Activated effector memory CD4-positive, alpha-beta T cell treated with anti-CD3 and anti-CD28 coated beads, Interleukin-2, amount 50 U/mL, for 16 hours (primary cell): ENCODE measurements at regions not wholly inside any gene's neighbourhood (a gene's known extent, or its start where the extent isn't known, plus 50 kb on each side); places are given as distances from the start of the nearest gene placed in this dataset.
"Not testable (repeated sequence)": the region's sequence is repeated elsewhere in the genome, so short reads cannot be mapped to it uniquely, and the experiment has no call there.

Experiments
- DNase-seq: peaks from one replicate; pipeline ENCODE4 v3.0.0-alpha.2; 2020

GRCh38 chr5:114062932-114063867 is 298.7 kb upstream of the KCNN2 start:
- DNase-seq: no peak

DNA sequence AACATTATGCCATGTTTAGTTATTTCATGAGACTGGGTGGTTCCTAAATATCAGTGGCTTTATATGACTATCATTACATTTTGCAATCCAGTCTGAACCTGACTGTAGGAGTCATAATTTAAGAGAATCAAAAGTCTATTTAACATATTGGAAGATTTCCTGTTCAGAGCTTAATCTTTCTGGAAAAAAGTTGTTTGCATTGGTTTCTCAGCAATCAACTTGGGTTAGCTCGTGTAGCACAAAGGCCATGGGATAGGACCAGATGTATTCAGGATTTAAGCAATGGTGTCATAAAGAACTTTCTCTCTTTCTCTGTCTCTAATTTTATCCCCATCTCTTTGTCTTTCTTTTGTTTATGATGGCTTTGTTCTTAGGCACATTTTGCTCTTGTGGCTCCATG is 296.0 kb upstream of the KCNN2 start:
- no peak for DNase-seq

GRCh38 chr5:114070093-114070722 is 291.7 kb upstream of the KCNN2 start:
- no peak for DNase-seq

GRCh38 chr5:114089259-114089658 is 272.6 kb upstream of the KCNN2 start:
- DNase-seq: no peak

GRCh38 chr5:114097570-114097969 is 264.3 kb upstream of the KCNN2 start:
- no peak for DNase-seq

GRCh38 chr5:114099161-114099560 is 262.7 kb upstream of the KCNN2 start:
- no peak for DNase-seq

- no peak for DNase-seq
These were observed 260.7 kb upstream of the KCNN2 start for GRCh38 chr5:114101153-114101552.

DNA sequence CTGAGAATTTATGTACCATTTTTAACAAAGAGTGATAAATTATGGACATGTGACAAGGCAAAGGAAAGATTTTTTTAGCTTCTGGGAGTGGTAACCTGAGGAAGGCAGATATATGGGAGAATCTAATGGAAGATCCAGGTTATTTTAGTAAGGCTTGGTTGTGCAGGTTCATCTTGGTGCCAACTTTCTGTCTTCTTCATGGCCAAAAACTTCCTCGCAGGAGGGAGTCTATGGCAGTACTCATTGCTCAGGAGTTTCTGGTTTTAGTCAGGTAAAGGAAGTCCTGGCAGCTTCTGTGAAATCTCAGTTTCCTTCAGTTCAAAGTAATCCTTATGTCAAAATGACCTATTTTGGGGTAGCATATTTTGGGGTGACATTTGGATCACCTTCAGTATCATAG is 248.3 kb upstream of the KCNN2 start:
- DNase-seq: no peak

DNA sequence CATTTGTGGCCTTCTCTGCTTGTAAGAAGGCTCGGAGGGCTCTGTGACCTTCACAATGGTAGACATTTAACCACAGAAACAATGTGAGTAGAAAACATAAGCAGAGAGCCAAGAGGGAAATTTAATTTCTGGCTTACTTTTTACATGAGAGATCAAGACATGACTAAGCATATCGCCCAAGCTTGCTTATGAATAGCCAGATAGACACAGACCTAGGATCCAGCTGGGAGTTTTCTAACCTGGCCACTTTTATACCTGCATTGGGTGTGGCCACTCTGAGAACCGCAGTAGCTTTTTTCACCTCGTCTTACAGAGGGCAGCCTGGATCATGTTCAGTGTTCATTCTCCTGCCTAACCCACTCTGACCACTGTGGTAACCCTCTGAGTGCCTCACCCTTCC is 244.9 kb upstream of the KCNN2 start:
- DNase-seq: no peak

DNA sequence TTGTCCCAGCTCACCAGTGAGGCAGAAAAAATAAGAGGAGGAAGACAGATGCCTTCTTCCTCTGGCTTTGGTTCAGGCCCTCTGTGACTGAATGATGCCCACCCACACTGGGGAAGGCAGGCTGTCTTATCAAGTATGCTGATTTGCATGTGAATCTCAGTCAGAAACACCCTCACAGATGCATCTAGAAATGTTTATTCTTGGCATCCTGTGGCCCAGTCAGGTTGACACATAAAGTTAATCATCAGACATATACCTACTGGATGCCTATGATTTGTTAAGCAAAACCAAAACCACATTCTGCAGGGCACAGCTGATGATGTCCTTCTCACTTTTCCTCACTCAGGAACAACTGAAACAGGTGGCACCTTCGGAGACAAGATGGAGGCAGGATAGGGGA is 243.4 kb upstream of the KCNN2 start:
- no peak for DNase-seq

- DNase-seq: no peak
These were observed 241.7 kb upstream of the KCNN2 start for GRCh38 chr5:114120166-114120565.

DNA sequence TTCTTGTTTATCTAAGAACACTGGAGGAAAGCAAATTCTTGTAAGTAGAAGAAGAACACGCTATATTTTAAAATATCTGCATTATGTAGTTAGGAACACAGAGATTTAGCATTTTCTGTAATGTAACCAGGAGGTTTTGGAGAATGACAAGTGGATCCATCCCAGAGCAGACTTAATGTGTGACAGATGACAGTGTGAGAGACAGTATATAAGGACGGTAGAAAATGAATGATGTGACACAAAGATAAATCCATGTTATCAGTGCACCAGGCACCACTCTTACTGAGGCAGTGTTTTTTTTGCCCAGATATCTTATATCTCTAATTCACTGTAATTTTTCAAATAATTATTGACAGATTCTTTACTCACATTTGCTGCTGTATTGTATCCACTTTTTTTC is 239.0 kb upstream of the KCNN2 start:
- DNase-seq: no peak

- no peak for DNase-seq
These were observed 238.2 kb upstream of the KCNN2 start for GRCh38 chr5:114123654-114124053.

DNA sequence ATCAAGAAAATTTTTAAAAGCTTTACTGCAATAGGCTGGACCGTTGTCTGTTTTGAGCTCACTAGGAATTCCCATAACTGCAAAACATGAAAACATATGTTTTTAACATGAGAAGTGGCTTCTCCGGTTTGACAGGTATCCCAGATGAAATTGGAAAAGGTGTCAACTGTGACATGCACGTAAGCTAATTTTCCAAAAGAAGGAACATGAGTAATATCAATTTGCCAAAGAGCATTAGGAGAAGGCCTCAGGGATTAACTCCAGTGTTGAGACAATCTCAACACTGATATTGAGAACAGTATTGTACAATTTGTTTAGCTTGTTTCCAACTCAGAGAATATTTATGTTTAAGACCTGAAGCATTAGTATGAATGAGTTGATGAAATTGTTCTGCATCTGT is 215.5 kb upstream of the KCNN2 start:
- no peak for DNase-seq

GRCh38 chr5:114148253-114148652 is 213.6 kb upstream of the KCNN2 start:
- DNase-seq: no peak

DNA sequence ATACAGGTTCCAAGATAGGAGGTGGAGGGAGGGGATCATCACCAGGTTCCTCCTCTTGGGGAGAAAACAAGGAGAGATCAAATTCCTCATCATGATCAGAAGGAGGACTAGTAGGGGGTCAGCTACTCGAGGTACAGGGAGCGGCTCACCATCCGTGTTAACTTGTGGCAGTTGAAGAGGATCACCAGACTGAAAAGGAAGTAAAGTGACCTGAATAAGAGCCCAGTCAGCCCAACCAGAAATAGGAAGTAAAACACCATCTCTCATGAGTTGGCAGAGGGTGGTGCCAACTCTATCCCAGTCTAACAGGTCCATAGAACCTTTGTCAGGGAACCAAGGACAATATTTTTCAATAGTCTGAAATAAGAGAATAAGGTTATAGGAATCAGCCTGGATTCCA is 213.1 kb upstream of the KCNN2 start:
- not testable (repeated sequence) for DNase-seq

DNA sequence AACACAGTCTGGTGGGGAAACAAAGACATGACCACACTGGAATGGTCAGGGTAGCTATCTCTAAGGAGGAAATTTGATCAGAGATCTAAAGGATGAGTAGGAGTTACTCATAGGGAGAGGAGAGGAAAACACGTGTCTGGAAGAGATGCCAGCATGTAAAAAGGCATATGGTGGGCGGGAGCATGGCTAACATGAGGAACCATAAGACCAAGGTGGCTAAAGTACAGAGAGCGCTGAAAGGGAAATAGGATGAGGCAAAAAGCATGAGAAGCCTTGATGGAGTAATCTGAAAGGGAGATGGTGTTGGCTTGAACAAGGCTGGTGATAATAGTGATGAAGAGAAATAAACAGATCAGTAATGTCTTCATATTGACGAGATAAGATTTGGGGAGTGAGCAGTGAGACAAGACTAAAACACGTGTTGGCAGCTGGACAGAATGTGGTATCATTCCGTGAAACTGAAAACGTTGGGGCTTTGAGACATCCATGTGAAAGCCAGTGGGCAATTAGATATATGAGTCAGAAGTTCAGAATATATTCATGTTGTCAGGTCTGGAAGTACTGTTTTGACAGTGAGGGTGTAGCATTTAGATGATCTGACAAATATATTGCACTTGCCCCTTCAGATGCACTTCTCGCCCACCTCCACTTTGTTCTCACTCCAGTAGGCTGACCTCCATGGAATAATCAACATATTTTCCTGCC is 209.1 kb upstream of the KCNN2 start:
- no peak for DNase-seq

- DNase-seq: no peak
These were observed 208.5 kb upstream of the KCNN2 start for GRCh38 chr5:114153392-114153791.

DNA sequence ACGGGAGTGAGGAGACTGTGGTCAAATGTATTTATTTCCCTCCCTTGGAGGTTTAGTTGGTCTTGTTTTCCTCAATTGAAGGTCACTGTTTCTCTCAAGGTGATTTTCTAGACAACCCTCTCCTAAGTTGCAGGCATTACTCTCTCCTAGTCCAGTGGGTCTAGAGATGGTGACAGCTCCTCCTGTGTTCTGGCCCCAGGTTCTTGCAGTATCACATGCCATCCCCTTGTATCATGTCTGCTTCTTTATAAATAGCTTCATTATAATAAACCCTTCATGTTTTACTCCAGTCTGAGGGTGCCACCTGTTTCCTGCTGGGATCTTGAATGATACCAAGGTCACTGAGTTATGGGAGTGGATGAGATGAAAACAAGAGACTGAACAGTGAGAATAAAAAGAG is 208.0 kb upstream of the KCNN2 start:
- DNase-seq: no peak

DNA sequence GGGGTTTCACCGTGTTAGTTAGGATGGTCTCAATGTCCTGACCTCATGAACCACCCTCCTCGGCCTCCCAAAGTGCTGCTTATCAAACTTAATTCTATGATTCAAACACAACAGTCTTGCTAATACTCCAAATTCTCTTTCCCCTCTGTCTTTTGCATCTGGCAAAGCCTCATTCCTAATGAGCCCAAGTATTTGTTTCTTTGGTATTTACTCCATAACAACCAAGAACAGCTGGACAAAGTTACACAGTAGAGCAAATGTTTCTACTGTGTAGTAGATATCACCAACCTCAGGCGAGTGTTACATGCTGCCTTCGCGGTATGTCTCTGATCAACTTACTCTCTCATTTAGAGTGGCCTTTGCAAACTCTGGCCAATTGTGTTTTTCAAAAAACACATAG is 195.8 kb upstream of the KCNN2 start:
- no peak for DNase-seq

- no peak for DNase-seq
These were observed 187.7 kb upstream of the KCNN2 start for GRCh38 chr5:114174131-114174530.

DNA sequence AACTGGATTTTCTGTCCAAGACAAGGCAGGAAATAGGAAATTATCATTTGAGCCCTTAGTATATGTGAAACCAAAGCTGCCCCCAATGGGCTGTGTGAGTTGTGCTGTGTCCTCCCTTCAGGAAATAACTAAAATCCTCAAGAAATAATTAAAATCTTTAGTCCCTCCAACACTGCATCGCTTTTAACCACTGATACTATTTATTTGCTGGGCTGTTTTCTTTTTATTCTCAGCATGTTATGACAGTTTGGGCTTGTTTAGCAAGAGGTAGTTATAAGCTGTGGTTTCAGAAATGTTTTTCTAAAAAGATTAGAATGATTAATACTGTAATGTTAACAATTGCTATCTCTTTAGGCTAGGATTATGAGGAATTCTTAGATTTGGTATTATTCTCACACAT is 187.0 kb upstream of the KCNN2 start:
- no peak for DNase-seq

DNA sequence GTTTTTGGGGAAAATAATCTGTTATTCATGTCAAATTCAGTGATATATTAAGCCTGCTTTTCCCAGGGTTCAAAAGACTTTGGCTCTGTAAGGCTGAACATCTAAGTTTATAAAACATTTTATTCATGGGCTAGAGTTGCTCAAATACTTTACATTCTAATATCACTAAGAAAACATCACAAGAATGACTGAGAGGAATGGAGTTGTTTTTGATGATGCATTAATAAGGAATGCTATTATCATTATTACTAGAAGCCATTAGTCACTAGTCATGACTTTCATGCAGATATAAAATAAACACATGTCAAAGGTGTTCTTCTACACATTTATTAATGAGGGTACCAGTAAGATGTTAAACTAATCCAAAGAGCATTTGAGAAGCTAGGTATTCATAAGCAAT is 185.5 kb upstream of the KCNN2 start:
- no peak for DNase-seq

GRCh38 chr5:114179134-114179533 is 182.7 kb upstream of the KCNN2 start:
- no peak for DNase-seq
